Putamen (tissue), 1 donor: ENCODE measurements at regions not wholly inside any gene's neighbourhood (a gene's known extent, or its start where the extent isn't known, plus 50 kb on each side); places are given as distances from the start of the nearest gene placed in this dataset.
A peak's percentile ranks its signal among the peaks of the same experiment; 100 is the strongest.
"Not testable (repeated sequence)": the region's sequence is repeated elsewhere in the genome, so short reads cannot be mapped to it uniquely, and the experiment has no call there.

Source experiments
- DNase-seq: peaks from one replicate; pipeline ENCODE4 v3.0.0-alpha.2; 2016; ENCODE audit warnings: low spot score

DNA sequence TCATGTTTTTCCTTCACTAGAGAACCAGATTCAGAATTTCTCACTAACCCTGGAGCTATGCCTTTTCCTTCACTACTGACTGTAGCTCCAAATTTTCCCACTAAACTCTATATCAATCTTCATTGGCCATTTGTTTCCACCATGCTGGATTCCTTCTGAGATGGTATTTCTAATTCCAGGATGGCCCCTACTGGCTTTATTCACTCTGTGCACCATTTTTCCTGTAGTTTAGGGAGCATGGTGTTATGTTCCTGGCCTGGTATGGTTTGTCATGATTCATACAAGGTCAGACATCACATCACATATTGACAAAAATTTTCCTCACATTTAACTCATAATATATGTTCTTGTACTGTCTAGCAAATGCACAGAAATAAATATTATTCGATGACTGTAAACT, 229.2 kb upstream of the TFPI start:
- DNase-seq = no peak

DNA sequence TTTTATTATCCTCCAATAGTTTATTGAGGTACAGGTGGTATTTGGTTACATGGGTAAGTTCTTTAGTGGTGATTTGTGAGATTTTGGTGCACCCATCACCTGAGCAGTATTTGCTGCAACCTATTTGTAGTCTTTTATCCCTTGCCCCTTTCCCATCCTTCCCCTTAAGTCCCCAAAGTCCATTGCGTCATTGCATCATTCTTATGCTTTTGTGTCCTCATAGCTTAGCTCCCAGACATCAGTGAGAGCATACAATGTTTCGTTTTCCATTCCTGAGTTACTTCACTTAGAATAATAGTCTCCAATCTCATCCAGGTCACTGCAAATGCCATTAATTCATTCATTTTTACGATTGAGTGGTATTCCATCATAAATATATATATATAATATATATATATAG, 229.9 kb upstream of the TFPI start:
- DNase-seq = not testable (repeated sequence)

DNA sequence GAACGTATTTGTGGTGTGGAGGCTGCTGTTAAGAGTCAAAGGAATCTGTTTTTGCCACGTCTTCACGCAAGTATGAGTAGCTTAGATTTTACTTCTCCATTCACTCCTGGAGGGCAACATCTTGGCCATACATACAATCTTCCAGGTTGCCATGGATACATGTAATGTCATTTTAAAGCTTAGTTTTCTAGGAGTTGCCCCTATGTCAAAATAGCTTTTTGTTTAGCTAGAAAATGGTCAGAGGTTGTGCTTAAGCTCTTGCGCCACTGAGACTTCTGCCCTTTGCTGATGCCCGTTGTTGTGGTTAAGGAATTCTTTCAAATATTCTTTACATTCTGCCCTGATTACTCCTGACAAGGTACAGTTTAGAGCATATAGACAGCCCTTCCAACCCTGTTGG, 245.4 kb upstream of the TFPI start:
- no peak for DNase-seq

DNA sequence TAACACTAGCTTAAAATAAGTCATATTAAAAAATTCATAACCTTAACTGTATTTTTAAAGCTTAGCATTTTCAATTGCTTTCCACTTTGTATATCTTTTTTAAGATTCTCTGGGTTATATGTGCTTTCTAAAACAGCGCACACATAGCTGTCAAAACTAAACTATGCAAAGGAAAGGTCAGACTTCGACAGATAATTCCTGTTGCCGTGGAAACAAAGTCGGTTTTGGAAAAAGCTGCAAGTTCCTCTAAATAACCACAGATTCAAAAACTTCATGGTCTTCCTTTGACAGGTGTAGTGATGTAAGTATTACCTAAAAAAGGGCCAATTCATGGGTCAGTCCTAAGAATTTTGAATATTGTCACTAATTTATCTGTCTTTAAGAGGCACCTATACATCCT, 249.6 kb upstream of the TFPI start:
- no peak for DNase-seq

DNA sequence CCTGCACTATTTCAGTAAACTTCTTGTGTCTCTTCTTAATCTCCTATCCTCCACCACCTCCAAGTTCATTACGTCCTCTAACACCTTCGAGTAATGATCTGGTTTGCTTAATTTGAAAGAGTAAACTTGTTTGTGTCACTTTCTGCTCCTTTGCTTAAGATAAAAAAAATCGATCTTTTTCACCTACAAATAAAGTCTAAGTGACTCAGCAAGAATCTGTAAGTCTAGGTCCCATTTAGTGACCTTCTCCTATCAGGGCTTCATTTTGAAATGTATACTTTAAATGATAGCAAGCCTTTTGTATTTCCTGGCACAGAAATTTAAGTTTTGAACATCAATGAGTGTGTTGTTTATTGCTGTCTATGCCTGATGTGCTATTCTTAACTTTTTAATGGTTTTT, 260.9 kb upstream of the TFPI start:
- DNase-seq = no peak

DNA sequence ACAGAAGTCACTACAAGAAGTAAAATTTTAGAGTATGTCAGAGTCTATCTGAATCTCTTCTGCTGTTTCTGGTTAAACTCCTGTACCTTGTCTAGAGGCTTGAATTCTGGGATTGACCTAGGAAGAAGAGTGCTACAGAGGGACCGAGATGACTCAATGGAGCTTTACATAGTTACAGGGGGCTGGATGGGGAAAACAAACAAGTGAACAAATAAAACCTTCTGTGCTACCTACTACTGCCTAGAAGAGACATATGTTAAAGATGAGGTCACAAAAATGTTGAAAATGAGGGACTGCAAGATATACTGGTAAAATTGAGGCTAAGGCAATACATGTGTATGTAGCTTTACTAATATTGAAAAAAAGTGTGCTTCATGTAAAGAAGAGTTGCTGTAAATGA, 265.4 kb upstream of the TFPI start:
- DNase-seq = no peak

DNA sequence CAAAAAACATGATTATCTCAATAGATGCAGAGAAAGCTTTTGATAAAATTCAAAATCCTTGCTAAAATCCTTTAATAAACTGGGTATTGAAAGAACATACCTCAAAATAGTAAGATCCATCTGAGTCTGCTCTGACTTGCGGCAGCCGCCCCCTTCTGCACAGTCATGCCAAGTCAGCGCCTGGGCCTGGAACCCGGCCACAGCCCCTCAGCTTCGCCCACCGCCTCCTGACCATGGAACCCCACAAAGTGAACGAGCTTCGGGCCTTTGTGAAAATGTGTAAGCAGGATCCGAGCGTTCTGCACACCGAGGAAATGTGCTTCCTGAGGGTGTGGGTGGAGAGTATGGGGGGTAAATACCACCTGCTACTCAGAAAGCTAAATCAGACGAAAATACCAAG, 270.9 kb upstream of the TFPI start:
- no peak for DNase-seq

DNA sequence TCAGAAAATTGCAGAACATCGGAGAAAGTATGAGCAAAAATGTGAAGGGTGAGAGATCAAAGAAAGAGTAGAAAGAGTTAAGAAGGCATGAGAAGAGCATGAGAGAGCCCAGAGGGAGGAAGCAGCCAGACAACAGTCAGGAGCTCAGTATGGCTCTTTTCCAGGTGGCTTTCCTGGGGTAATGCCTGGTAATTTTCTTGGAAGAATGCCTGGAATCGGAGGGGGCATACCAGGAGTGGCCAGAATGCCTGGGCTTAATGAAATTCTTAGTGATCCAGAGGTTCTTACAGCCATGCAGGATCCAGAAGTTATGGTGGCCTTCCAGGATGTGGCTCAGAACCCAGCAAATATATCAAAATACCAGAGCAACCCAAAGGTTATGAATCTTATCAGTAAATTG, 271.8 kb upstream of the TFPI start:
- no peak for DNase-seq

DNA sequence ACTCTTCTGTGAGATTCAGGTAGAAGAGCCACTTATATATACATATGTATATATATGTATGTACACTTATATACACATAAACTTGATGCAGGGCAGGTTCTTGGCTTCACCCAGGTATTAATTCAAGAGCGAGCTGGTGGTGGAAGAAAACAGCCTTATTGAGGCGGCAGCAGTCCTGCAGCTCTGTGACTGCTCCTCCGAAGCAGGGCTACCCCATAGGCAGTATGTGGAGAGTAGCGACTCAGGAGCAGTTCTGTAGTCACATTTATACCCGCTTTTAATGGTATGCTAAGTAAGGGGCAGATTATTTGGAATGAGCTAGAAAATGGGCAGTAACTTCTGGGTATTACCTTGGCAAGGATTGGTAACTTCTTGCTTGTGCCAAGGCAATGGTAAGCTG, 280.6 kb upstream of the TFPI start:
- DNase-seq = no peak

DNA sequence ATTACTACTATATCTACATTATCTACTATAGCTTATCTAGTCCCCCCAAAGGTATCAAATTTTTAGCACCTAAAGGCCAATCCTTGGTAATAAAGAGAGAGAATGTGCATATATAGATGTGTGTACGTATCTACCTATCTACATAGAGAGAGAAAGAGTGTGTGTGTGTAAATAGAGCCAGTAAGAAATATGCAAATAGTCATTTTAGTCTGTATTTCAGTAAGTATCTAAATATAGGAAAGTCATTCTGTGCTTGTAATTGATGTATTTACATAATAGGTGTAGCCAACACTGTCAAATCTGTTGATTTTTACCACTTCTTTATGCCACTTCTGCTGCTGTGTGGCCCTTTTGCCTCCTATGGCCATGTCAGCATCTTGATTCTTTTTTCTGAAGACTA, 284.5 kb upstream of the TFPI start:
- no peak for DNase-seq

DNA sequence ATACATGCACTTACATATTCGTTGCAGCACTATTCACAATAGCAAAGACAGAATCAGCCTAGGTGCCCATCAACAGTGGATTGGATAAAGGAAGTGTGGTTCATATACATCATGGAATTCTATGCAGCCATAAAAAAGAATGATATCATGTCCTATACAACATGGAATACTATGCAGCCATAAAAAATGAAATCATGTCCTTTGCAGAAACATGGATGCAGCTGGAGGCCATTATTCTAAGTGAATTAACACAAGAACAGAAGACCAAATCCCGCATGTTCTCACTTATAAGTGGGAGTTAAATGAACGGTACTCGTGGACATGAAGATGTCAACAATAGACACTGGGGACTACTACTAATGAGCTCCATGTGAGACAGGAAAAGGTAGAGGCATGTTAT, 288.1 kb upstream of the TFPI start:
- no peak for DNase-seq

DNA sequence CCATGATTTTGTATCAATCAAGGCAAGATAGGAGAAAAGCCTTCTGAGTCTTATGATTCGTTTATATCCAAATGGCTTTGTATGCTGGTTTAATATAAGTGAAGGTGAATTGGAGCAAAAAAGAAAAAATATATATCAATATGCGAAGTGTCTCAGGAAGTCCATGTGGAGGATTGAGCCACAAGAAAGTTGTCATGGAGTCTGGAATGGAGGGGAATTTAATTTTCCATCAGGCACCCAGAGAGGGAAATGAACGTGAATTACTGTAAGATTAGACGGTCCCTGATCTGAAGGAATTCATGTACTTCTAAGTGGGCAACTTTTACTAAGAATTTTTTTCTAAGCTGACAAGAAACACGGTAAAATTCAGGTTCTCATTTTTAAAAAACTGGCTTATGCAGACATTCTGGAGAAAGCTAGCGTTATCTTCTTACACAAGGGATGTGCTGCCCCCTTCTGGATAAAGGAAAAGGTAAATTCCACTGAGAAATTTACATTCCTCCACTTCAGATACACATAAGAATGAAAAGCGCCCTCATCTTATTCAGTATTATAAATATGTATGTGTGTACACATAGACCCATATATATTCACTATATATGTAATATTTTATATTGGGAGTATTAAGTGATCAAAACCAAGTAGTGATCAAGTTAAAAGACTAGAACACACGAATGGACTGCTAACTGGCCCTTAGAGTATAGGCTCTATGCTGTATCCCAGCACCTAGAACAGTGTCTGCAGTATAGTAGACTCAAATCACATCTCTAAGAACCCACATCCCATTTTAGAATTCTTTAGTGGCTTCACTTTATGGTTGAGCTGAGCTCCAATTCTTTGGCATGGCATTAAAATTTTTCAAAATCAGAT, 289.0 kb upstream of the TFPI start:
- DNase-seq = peak; percentile 36

DNA sequence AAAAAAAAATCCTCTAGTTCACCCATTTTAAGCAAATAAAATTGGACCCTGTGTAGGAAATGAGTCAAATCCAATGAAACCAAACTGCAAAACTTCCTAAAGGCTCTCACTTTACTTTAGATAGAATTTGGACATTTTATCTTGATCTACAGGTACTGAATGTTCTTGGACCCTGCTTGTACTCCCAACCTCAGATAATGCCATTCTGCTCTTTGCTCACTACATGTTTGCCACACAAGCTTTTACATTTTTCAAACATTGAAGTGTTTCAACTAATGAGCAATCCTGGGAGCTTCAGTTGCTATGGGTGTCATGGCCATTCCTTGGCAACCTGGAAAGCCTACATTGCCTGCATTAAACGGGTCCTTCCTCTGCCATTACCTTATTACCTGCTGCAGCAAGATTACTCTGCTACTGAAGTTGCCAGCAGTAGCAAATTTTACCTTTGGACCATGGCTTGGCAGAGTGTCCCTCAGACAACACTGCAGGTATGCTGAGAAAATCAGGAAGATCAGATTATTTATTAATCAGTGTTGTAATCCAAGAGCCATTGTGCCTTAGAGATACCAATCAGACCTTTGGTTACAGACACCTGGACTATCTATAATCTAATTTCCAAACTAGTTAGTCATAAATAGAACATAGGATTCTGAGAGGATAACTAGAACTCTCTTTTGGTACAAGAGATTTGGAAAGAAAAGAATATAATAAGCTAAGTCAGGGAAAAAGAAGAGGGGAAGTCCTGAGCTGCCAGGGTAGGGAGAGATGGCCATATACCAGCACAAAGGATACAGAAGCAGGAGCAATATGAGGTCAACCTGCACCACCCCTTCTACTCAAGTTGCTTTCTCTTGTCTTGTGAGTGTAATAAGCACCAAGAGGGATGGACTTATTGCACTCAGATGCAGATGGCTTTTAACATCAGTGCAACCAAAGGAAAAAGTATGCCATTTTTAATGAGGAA, 293.3 kb upstream of the TFPI start:
- no peak for DNase-seq

DNA sequence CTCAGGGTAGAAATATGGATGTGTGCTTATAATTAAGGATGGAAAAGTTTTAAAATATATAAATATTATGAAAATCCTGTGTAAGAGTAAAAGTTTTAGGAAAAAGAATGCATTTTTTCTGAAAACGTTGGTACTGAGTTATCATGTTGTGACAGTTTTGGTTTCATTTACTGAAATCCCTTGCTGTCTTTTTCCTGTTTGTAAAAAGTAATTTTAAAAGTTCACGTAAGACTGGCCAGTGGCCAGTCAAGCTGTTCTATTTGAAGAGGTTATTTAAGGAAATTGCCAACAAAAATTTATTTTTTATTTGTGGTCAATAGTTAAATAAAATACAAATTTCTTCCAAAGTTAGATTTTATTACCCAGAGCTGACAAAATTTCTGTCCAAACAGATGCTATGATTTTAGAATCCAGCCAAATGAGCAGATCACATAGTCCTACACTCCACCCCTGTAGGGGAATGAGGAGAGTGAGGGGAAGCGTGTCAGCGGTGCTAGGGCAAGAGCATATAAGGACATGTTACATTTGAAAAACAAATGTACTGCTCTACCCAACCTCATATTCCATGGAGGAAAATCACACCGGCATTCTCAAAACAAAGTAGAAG, 297.8 kb upstream of the TFPI start:
- DNase-seq = no peak

DNA sequence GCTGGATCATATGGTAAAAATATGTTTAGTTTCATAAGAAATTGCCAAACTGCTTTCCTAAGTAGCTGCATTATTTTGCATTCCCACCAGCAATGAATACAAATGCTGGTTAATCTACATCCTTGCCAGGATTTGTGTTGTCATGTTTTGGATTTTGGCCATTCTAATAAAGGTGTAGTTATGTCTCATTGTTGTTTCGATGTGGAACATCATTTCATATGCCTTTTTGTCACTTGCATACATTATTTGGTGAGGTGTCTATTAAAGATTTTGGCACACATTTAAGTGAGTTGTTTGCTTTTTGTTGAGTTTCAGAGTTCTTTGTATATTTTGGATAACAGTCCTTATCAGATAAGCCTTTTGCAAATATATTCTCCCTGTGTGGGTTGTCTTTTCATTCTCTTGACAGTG, 299.2 kb upstream of the TFPI start:
- no peak for DNase-seq

DNA sequence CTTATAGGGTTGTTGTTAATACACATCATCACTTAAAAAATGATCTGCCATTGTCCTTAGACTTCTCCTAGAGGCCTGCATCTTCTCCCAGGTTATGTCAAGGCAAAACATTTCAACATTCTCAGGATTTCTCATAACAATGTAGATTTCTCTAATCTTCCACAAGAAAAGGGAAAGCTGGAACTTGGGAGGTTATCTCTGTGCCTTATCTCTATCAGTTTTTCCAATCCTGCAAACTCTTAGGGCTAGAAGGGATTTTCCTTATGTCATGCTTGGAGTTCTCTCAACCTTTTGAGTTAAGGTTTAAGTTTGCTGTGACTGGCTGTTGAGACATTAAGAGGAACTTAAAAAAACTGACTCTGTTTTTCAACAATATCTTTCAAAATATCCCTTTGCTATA, 300.6 kb upstream of the TFPI start:
- DNase-seq = no peak

DNA sequence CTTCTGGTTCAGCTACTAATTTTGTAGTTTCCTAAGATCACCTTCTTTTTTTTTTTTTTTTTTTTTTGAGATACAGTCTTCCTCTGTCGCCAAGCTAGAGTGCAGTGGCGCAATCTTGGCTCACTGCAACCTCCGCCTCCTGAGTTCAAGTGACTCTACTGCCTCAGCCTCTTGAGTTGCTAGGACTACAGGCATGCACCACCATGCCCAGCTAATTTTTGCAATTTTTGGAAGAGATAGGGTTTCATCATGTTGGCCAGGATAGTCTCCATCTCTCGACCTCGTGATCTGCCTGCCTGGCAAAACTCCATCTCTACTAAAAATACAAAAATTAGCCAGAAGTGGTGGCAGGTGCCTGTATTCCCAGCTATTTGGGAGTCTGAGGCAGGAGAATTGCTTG, 301.5 kb upstream of the TFPI start:
- no peak for DNase-seq

DNA sequence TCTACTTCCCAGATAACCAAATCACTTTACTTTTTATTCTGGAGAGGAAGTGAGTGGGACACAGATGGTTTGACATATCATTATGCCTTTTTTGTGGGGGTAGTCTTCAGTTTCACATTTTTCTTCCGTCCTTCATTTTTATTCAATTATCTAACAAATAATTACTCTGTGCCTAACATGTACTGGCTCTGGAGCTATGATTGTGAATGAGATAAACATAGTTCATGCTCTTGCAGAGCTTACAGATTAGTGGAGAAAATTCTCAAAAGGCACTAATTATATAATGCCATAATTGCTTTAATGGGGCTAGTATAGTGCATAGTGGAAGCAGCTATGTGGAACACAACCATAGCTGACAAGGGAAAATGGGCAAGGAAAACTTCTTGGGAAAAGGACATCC, 303.6 kb upstream of the TFPI start:
- DNase-seq = no peak

DNA sequence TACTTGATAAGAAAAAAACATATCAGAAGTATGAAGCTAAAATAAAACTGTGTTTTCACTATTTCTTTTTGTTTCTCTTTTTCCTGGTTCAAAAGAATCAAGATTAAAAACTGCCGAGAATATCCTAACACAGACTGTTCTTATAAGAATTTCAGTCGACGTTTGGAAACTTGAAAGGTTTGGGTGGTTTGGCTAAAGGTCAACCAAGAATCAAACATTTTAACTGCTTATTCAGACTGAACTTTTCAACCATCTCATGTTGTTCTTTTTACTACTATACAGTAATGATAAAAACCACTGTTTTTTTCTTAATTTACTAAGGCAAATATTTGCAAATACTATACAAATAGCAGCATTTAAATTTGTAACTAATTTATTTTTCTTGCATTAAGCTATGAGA, 308.5 kb upstream of the TFPI start:
- no peak for DNase-seq

DNA sequence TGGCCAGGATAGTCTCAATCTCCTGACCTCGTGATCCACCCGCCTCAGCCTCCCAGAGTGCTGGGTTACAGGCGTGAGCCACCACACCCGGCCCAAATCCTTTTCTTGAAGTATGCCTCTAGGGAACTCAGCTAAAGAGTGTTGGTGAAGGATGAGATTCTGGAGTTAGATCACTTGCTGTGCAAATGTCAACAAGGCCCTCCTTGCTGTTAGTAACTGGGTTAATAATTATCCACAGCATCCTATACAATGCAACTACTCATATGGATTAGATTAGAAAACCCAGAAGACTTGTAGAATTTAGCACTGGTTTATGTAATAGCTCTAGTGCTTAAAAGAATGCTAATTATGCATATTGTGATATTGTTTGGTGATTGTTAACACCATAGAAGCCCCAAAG, 310.8 kb upstream of the TFPI start:
- DNase-seq = no peak

DNA sequence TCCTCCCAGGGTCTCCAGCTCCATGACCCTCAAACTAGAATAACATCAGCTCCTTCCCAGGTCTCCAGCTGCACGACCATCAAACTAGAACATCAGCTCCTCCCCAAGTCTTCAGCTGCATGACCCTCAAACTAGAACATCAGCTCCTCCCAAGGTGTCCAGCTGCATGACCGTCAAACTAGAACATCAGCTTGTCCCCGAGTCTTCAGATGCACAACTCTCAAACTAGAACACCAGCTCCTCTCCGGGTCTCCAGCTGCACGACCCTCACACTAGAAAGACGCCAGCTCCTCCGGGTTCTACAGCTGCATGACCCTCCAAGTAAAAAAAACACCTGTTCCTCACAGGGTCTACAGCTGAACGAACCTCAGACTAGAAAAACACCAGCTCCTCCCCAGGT, 312.9 kb upstream of the TFPI start:
- no peak for DNase-seq

DNA sequence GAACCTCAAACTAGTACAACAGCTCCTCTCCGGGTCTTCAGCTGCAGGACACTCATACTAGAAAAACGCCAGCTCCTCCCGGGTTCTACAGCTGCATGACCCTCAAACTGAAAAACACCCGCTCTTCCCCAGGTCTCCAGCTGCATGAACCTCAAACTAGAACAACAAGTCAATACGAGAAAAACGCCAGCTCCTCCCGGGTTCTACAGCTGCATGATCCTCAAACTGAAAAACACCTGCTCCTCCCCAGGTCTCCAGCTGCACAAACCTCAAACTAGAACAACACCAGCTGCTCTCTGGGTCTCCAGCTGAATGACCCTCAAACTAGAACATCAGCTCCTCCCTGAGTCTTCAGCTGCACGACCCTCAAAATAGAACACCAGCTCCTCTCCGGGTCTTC, 315.0 kb upstream of the TFPI start:
- no peak for DNase-seq

DNA sequence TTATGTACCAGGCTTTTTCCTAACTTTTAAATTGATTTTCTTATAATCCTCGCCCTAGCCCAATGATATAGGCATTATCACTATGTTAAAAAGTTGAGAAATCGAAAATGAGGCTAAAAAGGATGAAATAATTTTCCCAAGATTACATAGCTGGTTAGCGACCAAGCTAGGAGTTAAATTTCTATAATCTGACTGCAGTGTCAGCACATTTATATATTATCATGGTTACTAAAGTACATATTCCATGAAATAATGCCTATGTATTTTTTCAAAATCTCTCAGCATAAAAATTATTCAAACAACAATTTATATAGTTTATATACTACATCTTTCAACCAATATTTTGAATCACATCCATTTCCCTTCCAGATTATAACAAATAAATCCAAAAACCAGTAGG, 317.3 kb upstream of the TFPI start:
- DNase-seq = no peak
